ENCODE measurements at regions not wholly inside any gene's neighbourhood (a gene's known extent, or its start where the extent isn't known, plus 50 kb on each side); places are given as distances from the start of the nearest gene placed in this dataset.
A peak's percentile ranks its signal among the peaks of the same experiment; 100 is the strongest.
"Not testable (repeated sequence)": the region's sequence is repeated elsewhere in the genome, so short reads cannot be mapped to it uniquely, and the experiment has no call there.

DNA sequence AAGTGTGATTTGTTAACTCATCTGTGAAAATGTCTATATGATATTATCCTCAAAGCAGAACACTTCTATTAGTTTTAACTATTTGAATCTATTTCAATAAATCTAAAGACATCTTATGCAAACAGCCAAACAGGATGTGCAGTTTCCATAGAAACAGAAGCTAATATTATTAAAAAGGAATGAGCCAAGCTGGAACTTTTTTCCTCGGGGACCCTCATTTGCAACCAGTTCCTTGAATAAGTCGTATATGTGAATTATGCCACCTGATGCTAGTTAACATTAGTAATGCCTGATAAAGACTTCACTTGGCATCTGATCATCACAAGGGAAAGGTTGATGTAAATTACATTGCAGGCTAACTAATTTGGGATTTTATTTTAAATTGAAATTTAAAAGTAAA is 216.9 kb upstream of the SMLR1 start:
- DNase-seq (ENCODE audit: low read depth): no peak

DNA sequence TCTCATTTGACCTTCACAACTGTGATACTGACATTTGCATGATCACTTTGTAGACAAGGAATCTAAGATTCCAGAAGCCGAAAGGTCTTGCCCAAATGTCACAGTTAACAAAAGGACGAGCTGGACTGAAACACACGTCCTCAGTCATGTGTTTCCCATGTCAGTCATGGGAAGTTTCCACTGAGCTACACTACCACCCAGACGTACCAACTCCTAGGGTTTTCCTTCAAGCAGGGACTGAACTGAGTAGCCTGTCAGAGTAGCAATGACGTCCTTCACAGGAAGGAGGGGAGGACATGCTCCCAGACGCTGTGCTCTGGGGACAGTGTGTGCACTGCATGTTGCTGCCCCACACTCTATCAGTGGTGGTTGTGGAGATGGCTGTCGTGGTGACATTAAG is 215.8 kb upstream of the SMLR1 start:
- DNase-seq (ENCODE audit: low read depth): no peak

DNA sequence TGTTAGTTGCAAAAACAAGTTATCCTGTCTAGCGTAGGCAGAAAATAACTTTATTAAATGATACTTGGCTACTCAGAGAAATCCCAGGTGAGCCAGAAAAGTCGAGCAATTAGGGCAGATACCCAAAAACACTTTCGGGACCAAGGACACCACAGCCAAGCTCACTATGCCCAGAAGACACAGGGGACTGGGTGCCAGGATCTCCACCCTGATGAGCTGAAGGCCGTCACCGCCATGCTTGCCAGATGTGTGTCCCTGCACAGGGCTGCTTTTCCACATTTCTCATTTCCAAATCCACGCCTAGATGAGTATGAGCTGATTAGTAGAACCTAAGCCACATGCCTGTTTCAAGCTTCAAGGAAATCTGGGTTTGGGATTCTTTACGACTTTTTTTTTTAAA is 214.0 kb upstream of the SMLR1 start:
- no peak for DNase-seq (ENCODE audit: low read depth)

DNA sequence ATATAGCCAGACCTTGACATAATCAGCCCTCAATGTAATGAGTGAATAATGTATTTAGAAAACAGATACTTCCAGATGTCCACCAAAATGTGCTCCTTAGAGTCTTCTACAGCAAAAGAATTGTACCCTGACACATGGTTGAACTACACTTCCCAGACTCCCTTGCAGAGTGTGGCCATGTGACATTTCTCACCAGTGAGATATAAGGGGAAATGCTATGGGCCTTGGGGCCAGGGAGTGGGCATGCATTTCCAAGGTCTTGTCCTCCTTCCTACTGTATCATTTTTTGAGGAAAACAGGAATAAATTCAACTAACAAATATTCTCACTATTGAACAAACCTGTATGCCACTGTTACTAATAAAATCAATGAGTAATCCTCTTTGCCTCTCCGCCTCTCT is 211.4 kb upstream of the SMLR1 start:
- no peak for DNase-seq (ENCODE audit: low read depth)

DNA sequence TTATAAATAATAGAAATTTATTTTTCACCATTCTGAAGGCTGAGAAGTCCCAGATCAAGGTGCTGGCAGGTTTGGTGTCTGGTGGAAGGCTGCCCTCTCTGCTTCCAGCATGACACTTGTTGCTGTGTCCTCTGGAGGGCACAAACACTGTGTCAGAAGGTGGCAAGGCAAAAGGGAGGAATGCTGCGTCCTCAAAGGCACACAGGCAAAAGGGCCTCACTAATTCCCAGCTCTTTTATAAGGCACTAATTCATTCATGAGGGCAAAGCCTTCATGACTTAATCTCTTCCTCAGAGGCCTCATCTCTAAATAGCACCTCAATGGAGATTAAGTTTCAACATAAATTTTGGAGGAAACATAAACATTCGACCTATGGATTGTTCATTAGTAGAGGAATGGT is 209.5 kb upstream of the SMLR1 start:
- no peak for DNase-seq (ENCODE audit: low read depth)

DNA sequence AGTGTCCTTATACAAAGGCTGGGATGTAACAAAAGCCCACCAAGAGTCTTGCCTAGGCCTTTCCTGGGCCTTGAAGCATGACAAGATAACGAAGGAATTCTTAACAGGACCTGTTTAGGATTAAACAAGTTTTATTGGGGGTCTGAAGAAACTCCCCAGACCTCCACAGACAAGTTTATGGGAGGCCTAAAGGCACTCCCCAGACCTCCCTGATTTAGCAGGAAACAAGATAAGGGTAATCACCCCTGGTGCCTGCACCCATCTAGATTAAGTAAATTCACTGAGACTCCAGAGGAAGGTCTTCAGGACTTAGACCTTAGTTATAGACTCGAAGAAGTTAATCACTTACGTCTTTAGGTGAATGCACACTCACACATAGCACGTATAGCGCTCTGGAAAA is 208.4 kb upstream of the SMLR1 start:
- DNase-seq (ENCODE audit: low read depth): not testable (repeated sequence)

DNA sequence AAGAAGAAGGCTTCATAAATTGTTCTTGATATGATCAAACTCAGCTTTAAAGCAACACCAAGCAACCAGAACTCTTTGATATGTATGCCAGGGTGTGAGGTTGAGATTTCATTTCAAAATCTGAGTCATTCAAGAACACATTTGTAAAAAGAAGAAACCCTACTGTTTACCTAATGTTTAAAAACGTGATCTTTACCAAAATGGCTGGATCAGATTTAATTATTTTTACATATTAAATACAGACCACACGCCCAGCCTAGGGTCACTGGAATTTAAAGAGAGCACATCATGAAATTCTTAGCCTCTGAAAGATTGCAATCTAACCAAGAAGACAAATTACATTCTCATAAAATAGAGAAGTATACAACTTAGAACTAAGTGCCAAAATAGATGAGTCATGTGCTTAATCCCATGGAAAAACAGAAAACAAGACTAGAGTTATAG is 206.8 kb upstream of the SMLR1 start:
- peak; percentile 58 for DNase-seq (ENCODE audit: low read depth)

DNA sequence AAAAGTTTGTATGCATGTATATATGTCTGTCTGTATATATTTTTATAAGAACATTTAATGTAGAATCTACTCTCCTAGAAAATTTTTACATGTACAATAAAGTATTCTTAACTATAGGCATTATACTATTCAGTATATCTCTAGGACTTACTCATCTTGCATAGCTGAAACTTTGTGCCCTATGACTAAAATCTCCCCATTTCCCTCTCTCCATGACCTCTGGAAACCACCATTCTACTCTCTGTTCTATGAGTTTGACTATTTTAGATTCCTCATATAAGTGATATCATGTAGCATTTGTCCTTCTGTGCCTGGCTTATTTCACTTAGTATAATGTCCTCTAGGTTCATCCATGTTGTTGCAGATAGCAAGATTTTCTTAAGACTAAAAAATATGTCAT is 205.1 kb upstream of the SMLR1 start:
- DNase-seq (ENCODE audit: low read depth): no peak

DNA sequence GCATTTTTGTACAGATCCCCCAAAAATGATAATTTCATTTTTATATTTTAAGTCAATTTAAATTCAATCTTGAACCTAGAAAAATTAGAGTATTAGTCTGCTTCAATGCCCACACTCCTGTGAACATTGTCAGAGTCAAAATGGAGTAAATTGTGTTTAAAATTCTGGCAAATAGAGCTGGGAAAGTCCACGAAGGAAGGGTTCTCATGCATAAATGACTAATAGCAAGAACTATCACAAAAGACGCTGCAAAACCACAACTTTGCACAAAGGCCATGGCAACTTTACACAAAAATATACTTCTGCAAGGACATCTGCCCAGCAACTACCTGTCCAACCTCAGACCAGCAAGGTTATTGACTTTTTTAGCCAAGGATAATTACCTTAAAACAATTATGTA is 203.2 kb upstream of the SMLR1 start:
- peak; percentile 37 for DNase-seq (ENCODE audit: low read depth)

DNA sequence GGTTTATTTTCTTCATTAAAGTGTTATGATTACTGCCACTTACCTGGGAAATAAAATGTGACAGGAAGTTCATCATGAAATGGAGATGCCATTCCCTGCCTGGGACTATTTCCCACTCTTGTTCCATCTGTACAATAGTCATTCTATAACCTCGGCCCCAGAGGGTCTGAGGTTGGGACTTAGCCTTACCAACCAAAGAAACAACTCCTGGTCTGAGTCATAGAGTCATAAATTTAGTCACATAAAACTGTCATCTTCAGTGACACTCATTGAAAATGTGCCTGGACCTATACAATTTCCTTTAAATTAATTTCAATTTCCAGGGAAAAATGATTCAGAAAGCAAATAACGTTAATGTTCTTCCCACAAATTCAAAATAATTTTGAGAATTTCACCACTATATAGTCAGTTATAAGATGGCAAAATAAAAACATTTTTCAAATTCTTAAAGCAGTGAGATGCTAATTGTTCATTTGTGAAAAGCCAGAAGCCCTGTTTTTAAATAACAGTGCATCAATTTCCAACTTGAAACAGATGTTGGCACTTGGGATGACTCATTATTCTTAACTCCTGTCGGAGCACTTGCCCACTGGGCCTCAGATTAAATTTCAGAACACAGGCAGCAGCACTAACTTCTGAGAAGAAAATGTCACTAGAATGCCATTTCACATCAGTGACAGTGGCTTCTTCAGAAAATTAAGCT is 201.2 kb upstream of the SMLR1 start:
- DNase-seq (ENCODE audit: low read depth): peak; percentile 71

DNA sequence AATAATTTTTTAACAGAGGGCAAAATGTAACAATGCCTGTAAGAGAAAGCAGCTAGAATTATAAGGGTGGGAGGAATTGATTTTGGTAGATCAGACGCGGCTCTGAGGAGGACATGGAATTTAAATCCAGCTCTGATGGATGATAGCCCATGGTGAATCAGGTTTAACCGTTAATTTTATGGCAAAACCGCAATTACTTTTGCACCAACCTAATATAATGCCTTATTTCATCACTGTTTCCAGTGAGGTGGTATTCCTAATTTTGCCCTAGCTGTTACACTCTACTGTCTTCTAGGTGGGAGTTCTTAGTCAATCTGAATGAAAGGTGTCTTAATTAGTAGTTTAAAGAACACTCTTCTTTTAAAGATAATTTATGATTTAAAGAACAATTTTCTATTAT is 198.3 kb upstream of the SMLR1 start:
- no peak for DNase-seq (ENCODE audit: low read depth)

DNA sequence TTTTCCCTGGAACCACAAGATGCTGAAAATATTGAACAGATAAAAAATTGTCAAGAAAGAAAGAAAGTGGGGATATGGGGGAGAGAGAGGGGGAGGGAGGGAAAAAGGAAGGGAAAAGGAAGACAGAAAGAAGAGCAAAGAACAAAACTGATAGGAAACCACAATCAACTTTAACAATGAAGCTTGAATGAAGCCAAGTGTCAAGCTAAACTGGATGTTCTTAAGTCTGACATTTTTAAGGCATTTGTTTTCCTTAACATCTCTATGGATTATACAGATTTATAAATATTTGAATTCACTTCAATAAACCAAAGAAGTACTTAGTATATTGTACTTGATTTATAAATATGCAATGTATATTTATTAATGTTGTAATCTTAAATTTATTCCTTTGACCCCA is 197.6 kb upstream of the SMLR1 start:
- peak; percentile 17 for DNase-seq (ENCODE audit: low read depth)

DNA sequence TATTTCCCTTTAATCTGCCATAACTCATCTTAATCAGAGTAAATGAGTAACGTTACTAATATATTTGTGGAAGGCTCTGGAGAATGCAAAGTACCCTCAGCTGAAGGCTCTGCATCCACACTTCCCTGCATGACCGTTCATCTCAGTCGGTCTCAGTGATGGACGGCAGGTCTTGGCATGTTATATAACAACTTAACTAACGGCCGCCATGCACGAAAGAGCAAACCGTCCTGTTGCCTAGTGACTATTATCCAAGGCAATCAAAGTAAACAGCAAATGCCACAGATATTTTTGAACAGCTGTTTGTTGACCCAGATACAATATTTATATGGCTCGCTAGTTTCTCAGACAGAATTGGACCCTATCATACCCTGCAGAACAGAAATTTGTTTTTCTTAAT is 194.9 kb upstream of the SMLR1 start:
- no peak for DNase-seq (ENCODE audit: low read depth)

DNA sequence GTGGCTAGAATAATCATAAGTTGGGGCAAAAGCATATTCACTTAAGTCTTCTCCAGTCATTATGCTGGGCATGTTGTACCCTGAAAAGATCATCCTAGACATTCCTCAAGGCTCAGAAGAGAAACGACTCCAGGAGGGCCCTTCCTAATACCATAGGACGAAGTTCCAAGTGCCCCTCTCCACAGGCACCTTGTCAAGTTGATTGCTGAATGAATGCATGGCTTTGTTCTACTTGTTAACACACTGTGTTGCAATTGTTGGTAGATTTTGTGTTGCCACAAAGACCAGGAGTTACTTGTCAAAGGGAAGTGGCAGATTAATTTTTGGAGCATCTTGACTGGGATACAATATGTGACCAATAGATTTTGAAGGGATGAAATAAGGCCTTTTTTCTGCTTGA is 194.3 kb upstream of the SMLR1 start:
- no peak for DNase-seq (ENCODE audit: low read depth)

DNA sequence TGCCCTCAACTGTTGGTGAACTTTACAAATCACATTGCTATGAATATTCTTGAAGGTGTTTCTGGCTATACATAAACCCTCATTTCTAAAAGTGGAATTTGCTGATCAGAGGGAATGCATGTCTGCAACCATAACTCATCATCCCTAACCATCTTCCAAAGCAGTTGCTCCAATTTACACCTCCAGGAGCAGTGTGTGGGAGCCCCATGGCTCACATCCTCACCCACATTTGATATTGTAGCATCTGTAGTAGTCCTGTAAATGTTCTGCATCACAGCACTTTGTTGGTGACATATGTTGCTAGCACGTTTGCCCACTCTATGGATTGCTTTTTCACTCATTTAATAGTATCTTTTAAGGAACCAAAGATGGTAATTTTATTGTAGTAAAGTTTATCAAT is 183.8 kb upstream of the SMLR1 start:
- DNase-seq (ENCODE audit: low read depth): no peak

DNA sequence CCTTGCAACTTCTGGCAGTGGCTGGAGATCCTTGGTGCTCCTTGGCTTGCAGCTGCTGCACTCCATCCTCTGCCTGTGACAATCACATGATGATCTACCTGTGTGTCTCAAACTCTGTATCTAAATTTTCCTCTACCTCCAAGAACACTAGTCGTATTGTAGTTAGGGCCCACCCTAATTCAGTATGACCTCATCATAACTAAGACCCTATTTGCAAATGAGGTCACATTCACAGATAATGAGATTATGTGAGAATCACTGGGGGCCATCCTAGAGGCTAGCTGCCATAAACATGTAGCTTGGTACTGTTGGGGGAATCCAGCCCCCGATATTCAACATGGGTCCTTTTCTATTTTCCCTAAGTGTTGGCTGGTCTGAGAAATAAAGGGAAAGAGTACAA is 183.0 kb upstream of the SMLR1 start:
- no peak for DNase-seq (ENCODE audit: low read depth)

DNA sequence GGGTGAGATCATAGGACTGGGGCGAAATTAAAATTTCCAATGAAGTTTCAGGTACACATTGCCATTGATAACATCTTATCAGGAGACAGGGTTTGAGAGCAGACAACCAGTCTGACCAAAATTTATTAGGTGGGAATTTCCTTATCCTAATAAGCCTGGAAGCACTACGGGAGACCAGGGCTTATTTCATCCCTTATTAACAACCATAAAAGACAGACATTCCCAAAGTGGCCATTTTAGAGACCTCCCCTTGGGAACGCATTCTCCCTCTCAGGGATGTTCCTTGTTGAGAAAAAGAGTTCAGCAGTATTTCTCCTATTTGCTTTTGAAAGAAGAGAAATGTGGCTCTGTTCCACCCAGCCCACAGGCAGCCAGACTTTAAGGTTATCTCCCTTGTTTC is 182.4 kb upstream of the SMLR1 start:
- not testable (repeated sequence) for DNase-seq (ENCODE audit: low read depth)

DNA sequence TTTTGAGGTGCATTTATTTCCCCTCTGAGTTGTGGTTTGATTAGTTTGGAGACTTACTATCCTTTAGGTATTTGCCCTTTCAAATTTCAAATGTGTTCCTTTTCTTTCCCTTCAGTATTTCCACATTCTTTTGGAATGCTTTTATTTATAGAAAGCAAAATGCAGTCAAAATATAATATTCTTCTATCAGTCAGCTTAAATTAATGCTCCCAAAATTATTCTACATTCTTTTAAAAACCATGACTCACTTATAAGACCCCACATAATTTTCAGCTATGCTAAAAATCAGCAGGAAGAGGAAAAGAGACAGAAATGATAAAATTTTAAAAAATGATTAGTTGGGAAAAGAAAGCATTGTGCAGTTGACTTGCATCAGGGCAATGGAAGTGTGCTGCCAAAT is 180.0 kb upstream of the SMLR1 start:
- no peak for DNase-seq (ENCODE audit: low read depth)

DNA sequence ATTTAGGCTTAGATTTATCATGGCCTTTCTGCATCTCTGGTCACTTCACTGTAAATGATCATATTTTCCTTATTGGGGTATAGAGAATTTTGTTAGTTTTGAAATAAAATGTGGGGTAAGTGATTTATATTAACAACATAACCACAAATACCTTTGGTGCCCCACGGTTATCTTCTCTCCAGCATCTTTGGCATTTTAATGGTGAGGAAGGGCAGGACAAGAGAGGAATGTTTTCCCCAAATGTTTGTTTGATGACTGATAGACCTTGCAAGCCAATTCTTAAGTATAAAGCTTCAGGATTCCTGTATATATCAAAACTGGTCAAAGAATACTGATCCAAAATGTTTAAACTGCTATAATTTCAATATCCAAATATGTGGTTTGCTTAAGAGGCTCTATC is 171.6 kb upstream of the SMLR1 start:
- peak; percentile 71 for DNase-seq (ENCODE audit: low read depth)

DNA sequence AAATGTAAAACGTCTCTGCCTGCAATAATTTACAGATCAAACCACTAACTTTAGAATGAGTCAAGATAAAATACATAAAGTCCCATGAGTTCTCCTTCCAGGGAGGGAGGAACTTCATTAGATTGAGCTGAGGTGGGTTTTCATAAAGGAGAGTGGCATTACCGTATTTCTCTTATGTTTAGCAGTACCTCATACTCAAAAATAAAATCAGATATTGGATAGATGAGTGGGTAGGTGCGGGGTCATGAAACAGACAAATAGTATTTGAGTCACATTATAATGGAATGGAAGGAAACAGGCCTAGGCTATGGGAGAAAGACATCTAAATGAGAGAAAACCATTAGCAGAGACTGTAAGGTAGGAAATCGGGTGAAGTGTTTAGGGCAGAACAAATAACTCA is 166.1 kb upstream of the SMLR1 start:
- no peak for DNase-seq (ENCODE audit: low read depth)

DNA sequence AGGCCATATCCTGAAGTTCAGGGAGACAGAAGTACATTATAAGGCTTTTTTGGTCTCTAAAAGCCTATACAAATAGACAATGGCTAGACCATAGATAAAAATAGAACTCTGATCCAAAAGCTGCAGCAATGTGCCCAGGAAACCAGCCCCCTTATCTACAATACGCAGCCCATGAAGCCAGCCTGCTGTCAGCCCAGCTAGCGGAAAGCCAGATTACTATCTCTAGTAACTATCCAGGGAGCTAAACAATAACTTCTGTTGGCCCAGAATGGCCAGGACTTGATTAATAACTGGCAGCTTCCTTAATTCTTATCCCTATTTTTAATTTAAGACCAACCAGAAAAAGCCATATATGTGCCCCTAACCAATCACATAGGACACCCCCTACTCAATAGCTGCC is 160.4 kb upstream of the SMLR1 start:
- DNase-seq (ENCODE audit: low read depth): no peak

DNA sequence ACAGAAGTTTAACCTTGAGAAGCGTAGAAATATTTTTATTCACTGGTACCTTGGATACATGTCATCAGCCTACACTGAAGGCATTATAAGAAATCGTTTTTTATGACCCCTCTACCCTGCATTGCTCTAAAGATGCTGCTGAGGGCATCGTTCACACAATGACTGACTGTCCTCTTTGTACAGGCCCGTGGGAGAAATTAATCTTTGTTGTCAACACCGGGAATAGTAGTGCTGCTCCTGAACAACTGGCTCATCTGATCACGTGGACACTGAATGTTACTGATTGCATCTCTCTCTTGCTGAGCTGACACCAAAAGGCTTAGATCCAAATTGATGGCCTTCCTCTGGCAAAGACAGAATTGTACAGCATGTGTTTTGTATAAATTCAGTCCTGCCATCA is 157.1 kb upstream of the SMLR1 start:
- no peak for DNase-seq (ENCODE audit: low read depth)

DNA sequence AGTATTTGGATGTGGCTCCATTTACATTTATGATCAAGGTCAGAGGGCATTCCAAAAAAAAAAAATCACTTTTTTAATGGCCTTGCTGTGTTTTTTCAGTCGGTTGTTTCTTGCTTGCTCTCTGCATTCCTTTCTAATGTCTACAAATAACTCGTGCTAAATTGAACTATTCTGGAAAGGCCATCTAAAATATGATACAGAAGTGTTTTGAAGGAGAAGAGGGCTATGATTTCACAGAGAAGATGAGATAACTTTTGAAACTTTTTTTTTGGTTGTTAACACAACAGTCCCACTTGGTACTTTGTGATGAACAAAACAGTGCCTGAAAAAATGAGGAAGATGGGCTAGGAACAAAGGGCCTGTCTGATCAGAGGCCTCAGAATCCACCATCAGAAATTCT is 156.1 kb upstream of the SMLR1 start:
- DNase-seq (ENCODE audit: low read depth): no peak

DNA sequence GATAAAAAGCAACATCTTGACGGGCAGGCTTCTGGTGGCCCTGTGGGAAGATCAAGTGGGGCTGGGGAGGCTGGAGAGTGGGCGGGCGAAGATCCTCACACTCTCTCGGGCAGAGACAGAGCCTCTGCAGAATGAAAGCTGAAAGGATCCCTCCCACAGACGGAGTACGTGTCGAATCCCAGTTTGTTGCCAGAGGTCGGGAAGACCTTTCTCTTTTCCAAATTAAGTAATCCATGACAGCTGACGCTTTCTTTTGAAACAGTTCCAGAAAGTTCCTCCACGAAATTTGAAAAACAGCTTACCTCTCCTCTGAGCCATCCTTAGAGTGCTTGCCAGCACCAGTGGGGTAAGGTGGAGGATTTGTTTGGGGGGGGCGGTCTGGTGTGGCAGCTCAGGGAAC is 155.6 kb upstream of the SMLR1 start:
- no peak for DNase-seq (ENCODE audit: low read depth)

DNA sequence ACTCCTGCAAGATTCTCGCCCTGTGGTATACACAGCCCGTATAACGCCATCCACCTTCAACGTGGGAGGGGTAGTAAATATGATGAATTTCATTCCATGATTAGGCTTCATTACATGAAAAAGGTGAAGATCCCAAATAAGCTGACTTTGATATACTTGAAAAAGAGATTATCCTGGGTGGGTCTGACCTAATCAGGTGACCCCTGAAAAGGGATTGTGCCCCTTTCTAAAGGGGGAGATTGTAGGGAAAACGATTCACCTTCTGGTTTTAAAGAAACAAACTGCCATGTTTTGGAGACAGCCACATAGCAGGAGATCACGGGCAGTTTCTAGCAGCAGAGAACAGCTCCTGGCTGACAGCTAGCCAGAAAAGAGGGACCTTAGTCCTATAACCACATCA is 155.1 kb upstream of the SMLR1 start:
- no peak for DNase-seq (ENCODE audit: low read depth)
